NCI-H187 treated with DMSO at 0.1 percent for 48 hours (cell line): ENCODE measurements at regions not wholly inside any gene's neighbourhood (a gene's known extent, or its start where the extent isn't known, plus 50 kb on each side); places are given as distances from the start of the nearest gene placed in this dataset.

Source experiments
- DNase-seq: peaks from one replicate; lab custom pipeline; 2025; lab: John Stamatoyannopoulos, UW

DNA sequence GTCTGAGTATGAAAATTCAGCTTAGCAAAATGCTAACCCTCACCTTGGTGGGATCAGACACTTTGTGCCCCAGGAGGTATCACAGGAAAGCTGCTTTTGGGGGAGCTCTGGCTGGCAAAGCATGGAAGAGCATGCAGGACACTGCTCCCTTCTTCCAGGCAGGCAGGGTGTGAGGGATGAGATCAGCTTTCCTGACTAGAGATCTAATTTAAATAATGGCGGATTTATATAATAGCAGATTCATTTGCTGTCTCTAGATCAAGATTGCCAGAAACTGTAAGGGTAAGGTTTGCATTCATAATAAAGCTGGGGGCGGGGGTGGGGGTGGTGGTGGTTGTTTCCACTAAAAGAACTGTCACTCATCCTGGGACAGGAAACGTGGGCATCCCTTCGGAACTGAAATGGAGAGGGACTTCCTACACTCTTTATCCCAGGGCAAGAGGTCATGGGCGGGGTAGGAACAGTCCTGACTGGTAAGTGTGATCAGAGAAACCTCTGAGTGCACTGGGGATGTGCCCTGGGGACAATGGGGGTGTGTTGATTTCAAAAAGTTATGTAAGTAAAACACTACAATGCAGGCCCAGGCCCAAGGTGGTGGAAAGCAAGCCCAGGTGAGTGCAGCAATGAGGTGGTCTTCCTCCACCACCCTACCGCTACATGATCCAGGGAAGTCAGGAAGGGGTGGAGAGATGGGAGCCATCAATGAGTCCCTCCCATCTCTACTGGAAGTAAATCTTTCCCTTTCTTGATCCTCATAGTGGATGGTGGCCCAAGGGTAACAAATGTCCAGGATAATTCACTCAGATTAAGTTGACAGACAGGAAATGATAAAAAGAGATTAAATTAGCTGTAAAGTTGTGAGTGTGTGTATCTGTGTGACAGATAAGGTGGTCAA lies 171.4 kb upstream of the SERPINE2 start:
- no peak for DNase-seq

DNA sequence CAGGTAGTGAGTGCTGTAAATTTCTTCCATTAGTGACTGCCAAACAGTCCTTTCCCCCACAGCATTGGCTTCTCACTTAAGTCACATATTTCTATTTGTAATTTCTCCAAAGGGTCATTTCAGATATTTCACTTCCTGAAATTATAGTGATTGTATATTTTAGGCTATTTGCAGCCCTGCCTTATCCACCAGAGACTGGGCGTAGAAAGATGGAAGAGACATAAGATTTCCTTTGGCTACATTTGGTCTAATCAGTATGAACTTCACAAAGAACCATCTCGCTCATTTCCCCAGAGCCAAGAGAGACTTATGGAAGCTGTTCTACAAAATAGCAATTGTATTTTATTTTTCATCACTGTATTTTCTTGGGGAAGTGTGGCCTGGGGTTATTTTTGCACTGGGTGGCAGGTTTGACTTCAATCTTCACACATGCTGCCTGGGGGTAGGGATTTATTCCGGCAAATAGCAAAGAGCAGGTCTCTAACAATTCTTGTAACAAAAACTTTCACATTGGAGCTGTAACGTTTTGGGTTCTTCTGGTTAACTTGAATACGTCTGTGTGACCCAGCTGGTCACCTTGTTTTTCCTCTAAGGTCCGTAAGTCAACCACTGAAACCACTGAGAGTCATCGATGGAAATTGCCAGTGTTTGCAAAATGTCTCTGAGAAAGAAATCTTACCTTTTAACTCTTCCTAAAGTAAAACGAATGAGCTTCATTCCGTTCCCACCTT lies 170.6 kb upstream of the SERPINE2 start:
- no peak for DNase-seq

- DNase-seq, result no peak
Measured at GRCh38 chr2:224208443-224208842, 169.4 kb upstream of the SERPINE2 start.

DNA sequence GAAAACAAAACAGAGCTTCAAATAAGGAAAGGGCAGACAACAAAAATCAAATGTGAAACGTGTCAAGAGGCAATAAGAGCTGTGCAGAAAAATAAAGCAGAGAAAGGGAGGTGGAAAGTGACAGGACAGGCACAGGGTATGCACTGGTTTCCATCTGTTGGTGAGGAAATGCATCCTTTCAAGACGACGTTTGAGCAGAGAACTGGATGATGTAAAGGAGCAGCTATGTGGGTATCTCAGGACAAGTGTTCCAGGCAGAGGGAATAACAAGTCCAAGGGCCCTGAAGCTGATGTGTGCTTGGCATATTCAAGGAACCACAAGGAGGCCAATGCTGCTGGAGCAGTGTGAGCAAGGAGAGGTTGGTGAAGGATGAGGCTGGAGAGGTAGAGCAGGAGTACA lies 168.9 kb upstream of the SERPINE2 start:
- no peak for DNase-seq

GRCh38 chr2:224206816-224207215 lies 167.7 kb upstream of the SERPINE2 start:
- no peak for DNase-seq

DNA sequence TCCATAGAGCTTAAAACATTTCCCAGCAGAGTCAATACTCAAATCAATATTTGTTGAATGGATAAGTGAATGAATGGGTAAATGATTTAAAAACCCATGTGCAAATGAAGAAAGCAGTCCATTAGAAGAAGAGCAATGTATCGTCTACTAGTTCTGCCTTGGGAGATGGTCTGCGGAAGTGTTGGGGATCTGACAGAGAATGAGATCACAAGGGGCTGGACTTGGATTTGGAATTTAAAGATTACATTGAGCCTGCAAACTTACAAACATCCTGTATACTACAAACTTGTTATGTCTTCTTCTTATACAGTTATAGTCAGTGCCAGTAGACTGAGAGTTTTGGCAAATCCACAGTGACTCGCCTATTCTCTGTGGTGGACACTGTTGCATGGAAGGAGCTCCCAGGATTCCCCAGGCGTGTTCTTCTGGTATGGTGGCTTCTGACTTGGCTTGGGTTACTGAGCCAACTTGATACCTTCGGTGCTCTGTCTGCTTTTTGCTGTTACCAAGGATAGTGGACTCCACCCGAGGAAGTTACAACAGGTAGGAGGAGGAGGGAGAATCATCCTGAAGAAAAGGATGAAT lies 163.3 kb upstream of the SERPINE2 start:
- DNase-seq, result no peak

DNA sequence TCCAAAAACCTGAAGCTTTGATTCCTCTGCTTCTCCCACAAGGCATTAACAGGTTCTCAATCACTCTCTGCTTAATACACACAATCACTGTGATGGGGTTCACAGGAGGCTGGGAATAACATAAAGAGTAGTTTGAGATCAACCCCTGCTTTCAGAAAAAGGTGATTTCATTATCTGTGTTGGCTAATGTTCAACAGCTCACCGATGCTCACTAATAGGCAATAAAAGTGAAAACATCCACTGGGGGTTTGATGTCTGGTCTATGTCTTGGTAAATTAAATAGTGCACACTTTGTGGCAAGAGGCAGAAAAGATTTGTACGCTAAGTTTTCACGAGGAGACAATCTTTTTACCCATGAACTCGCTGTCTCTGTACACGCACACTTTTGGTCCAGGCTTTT lies 159.3 kb upstream of the SERPINE2 start:
- no peak for DNase-seq

DNA sequence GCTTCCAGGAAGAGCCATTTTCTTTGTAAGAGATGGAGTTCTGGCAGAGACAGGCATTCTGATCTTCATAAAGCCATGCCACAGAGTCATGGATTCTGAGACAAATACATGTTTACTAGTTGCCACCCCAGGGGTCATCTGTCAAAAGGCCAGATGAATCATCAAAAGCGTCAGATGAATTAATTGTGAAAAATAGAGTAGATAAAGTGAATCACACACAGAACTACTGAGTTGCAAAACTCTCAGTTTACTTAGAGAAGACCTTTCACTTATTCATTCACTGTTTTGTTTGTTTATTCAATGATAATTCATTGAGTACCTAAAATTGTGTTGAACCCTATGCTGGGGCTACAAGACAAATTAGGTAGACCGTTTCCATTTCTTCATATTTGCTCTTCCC lies 157.7 kb upstream of the SERPINE2 start:
- no peak for DNase-seq

DNA sequence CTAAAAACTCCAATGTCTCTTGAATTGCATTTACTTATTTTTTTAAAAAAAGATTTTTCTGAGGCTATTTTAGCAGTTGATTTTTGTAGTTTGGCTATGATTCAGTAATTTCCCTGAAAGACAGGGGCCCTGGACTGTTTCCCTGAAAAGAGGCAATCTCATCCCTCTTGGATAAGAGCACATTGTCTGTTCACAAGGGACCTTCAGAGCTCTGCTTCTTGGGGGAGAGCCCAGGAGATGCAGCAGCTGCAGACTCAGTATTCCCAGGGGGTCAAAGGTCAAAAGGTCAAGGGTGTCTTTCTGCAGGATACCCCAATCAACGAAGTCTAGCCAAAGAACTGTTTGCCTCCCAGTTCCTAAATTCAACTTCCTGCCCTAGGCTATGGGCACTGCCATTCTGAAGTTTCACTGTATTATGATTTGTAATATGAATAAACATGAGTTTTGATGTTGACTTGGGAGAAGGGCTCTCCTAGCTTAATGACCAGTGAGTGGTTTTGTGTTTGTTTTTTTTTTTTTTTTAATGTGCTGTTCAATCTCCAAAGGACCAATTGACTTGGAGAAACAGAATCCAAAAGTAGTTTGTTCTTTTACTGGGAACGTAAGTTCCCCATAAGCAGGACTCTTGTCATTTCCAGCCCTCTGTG lies 157.0 kb upstream of the SERPINE2 start:
- no peak for DNase-seq

- no peak for DNase-seq
Measured at GRCh38 chr2:224194161-224194560, 155.1 kb upstream of the SERPINE2 start.

DNA sequence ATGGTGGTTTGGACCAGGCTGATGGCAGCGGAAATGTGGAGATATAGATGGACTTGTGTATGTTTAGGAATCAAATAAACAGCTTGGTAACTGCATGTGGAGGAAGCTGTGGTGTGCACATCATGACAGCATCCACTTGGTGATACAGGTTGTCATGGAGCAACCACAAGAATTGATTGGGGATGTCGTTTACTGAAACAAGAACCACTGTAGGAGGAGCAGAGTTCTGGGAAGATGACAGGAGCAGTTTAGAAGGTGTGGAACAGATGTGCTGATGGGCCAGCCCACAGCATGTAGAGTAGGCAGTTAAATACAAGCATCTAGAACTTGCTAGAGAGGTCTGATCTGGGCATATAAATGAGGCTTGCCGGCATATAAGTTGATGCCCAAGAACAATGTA lies 152.4 kb upstream of the SERPINE2 start:
- no peak for DNase-seq

GRCh38 chr2:224190936-224191270 lies 151.8 kb upstream of the SERPINE2 start:
- DNase-seq, result no peak

DNA sequence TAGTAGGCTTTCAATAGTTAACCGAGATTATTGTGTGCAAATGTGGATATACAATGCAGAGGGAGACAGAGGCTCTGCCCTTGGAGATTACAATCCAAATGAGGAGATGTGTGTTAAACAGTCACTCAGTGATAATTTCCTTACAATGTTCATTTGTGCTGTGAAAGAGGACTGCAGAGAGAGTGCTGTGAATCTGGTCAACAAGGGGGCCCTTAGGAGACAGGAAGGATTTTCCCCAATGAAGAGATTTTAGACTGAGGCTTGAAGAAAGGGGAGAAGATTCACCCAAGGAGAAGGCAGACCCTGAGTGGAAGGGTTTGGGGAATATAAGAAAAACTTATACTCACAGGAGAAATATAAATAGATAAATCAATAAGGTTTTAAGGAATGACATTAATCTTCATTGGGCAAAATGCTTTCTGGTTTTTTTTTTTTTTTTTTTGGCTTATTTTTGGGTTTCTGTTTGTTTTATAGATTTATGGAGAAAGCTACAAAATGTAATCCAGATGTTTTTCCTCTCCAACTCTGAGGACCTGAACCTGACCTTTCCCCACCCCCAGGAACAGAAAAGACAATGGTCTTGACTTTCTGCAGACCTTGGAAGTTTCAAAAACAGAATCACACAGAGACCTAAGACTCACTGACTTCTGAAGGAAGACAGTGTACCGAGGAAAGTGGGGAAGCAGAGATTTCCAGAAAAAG lies 151.3 kb upstream of the SERPINE2 start:
- DNase-seq, result no peak

GRCh38 chr2:224187220-224187619 lies 148.1 kb upstream of the SERPINE2 start:
- DNase-seq, result no peak

DNA sequence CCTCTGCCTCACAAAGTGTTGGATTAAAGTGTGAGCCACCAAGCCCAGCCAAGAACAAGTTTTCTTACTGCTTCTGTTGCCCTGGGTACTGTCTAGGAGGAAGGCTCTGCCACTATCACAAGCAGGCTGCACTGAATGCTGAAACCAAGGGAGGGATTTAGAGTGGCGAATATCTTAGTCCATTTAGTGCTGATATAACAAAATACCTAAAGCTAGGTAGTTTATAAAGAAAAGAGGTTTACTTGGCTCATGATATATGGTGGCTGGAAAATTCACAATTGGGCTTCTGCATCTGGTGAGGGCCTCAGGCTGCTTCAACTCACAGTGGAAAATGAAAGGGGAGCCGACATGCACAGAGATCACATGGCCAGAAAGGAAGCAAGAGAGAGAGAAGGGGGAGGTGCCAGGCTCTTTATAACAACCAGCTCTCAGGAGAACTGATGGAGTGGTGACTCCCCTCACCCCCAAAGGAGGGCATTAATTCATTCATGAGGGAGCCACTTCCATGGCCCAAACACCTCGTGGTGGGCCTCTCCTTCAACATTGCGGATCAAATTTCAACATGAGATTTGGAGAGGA lies 146.0 kb upstream of the SERPINE2 start:
- no peak for DNase-seq

GRCh38 chr2:224183086-224183485 lies 144.0 kb upstream of the SERPINE2 start:
- DNase-seq, result no peak

DNA sequence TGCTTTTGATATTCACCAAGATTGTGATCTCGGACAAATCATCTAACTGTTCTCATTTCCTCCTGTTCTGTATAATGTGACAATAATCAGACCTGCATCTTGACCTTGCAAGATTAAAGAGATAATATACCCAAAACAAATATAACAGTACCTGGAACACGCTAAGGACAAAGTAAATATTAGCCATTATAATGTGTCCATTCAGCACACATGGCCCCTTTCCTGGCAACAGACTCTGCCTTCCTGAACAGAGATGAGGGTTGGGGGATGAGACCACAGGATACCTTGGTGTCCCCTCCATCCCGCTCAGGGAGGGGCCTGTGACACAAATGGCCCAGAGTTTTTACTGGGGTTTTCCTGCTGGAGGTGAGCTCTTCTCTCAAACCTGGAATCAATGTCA lies 143.4 kb upstream of the SERPINE2 start:
- DNase-seq, result no peak

DNA sequence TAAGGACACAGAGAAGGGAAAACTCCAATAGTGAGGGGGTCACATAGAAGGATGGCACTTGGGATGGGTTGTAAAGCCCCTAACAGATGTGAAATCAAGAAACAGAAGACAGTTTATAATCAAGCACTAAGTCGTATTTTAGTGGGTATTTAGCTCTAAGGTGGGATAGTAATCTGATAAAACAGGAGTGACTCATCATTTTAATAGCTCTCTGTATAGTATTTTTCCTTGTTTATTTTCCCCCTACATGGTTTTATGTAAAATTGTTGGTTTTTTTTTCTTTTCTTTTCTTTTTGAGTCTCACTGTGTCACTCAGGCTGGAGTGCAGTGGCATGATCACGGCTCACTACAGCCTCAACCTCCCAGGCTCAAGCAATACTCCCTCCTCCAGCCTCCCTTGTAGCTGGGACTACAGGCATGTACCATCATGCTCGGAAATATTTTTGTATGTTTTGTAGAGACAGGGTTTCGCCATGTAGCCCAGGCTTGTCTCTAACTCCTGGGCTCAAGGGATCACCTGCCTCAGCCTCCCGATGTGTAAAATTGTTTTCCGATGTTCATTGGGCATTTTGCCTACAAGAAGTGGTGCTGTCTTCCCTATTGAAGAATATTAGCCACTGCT lies 142.6 kb upstream of the SERPINE2 start:
- DNase-seq, result no peak

DNA sequence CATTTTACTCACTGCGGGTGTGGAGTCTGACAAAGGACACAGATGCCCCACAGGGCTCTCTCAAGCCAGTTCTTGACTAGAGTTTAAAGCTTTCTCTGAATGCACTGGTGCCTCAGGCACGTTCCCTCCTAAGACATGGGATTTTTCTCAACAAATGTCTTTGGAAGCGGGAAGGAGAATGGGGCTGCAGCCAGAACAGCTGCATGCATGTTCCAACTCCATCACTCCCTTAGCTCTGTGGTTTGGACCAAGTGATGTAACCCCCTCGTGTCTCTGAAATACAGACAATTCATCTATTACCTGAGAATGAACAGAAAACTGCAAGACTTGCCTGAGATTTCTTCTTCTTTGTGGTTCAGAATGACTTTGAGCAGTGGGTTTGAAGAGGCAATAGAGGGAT lies 141.7 kb upstream of the SERPINE2 start:
- DNase-seq, result no peak

DNA sequence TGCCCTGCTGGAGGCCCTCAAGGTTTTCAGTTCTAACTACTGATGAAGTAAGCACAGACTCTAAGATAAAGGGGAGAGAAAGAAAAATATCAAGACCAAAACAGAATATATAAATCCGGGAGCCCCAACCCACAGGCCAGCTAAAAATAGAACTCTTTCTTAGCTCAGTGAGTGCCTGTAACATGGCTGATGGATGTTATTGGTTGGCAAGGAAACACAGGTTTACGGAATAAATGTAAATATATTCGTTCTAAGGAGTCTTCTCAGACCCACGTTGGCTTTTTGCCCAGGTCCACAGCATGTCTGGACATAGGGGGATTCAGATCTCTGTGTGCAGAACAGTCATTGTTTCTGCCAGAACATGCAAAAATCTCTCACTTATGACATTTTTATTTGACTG lies 139.0 kb upstream of the SERPINE2 start:
- no peak for DNase-seq

DNA sequence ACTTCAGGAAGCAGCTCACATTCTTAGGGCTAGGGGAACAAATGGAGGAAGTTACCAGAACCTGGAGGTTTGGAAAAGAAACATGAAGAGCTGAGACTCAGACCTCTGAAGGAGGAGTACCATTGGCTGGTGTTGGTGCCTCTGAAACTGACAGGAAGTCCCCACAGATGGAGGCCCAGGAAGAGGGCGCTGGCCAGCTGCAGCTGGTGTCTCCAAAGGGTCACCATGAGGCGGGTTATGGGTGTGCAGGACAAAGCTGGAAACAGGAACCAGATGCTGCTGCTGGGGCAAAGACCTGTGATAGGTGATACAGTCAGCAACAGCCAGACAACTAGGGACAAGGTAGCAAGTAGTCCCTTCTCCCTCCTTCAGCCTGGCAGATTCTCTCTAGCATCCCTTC lies 136.5 kb upstream of the SERPINE2 start:
- DNase-seq, result no peak
